ENCODE measurements at regions not wholly inside any gene's neighbourhood (a gene's known extent, or its start where the extent isn't known, plus 50 kb on each side); places are given as distances from the start of the nearest gene placed in this dataset.

DNA sequence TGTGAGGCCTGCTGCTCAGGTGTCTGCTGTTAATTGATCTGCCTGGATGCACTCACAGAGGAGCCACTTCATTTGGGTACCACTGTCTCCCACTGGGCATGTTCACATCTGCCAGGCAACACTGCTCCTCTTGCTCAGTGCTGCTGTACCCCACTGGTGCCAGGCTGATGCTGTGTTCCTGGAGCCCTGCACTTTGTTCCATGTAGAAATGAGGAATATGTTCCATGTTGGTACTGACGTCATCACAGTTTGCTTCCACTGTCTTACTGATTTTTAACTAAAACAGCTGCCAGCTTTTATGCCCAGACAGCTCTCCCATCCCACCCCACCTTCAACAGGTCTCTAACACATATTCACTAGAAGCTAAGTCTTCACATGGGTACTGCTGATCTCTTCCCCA lies 355.7 kb downstream of the LRRC70 start:
- Mint-ChIP-seq H3K4me1 (ENCODE audit: low read depth, unreplicated experiment) (peaks cover 3% of the 10 kb centered on the region), H3K27me3 (ENCODE audit: unreplicated experiment) (peaks cover 2% of the 10 kb centered on the region), H3K36me3 (ENCODE audit: unreplicated experiment) (no peaks in the 10 kb centered on the region), H3K4me3 (ENCODE audit: unreplicated experiment) (no peak overlapping the region), H3K27ac (ENCODE audit: unreplicated experiment) (no peak overlapping the region), H3K9me3 (ENCODE audit: unreplicated experiment) (peaks cover 2% of the 10 kb centered on the region)
- no peak for DNase-seq
- TF ChIP-seq, protein P1, sequence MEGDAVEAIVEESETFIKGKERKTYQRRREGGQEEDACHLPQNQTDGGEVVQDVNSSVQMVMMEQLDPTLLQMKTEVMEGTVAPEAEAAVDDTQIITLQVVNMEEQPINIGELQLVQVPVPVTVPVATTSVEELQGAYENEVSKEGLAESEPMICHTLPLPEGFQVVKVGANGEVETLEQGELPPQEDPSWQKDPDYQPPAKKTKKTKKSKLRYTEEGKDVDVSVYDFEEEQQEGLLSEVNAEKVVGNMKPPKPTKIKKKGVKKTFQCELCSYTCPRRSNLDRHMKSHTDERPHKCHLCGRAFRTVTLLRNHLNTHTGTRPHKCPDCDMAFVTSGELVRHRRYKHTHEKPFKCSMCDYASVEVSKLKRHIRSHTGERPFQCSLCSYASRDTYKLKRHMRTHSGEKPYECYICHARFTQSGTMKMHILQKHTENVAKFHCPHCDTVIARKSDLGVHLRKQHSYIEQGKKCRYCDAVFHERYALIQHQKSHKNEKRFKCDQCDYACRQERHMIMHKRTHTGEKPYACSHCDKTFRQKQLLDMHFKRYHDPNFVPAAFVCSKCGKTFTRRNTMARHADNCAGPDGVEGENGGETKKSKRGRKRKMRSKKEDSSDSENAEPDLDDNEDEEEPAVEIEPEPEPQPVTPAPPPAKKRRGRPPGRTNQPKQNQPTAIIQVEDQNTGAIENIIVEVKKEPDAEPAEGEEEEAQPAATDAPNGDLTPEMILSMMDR (IDR thresholded peaks at IDR 0.05; ENCODE audit: partially characterized antibody, unreplicated experiment): no peak

DNA sequence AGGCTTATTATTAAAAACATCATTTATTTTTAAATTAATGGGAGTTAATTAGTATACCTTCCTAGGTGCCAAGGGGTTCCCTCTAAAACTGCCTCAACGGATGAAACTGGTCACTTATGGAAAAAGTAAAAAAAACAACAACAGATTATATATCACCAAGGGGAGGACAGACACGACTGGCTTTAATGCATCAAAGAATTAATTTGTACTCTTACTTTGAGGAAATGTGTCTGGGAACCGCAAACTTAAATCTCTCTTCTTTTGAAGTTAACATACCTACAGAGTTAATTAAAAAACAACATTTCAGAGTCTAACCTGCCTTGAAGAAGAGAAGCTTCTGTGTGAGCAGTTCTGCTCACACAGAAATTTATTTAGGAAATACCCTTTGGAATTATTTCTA lies 354.6 kb downstream of the LRRC70 start:
- H3K27me3 Mint-ChIP-seq (ENCODE audit: unreplicated experiment): peaks cover 2% of the 10 kb centered on the region
- H3K36me3 Mint-ChIP-seq (ENCODE audit: unreplicated experiment): no peaks in the 10 kb centered on the region
- no peak overlapping the region for H3K27ac Mint-ChIP-seq (ENCODE audit: unreplicated experiment)
- TF ChIP-seq, protein P1 (IDR thresholded peaks at IDR 0.05; ENCODE audit: partially characterized antibody, unreplicated experiment): no peak
- peaks cover 3% of the 10 kb centered on the region for H3K4me1 Mint-ChIP-seq (ENCODE audit: low read depth, unreplicated experiment)
- peaks cover 2% of the 10 kb centered on the region for H3K9me3 Mint-ChIP-seq (ENCODE audit: unreplicated experiment)
- DNase-seq: no peak
- no peak overlapping the region for H3K4me3 Mint-ChIP-seq (ENCODE audit: unreplicated experiment)

DNA sequence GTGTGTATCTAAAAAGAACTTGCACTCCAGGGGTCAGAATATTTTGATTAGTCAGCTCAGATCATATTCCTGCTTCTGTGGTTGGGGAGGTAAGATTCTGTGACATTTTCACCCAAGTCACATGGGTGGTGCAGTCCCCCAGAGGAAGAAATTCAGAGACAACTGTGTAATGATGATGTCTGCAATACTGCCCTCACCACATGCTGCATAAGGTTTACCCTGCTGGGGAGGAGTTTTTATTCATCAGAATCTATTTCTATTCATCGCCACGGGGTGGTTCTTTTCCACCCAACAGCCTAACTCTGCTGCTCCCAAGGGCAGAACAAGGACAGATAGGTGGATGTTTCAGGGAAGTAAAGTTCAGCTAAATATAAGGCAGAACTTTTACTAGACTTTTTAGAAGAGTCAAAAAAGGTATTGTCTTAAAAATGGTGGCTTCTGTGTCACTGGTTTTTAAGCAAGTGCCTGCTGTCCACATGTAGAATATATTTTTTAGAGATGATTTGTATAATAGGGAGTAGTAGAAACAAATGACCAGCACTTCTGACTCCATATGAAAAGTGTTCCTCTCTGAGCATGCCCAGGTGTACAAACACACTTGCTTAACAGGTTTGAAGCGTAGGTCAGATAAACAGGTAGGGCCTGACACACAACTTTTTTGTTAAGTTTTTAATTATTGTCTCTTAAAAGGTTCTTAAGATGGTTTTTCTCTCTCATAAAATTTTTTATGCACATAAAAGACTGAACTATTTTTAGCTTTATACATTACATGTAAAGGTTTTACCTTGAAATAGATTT lies 352.7 kb downstream of the LRRC70 start:
- no peak overlapping the region for H3K27ac Mint-ChIP-seq (ENCODE audit: unreplicated experiment)
- DNase-seq: no peak
- H3K4me3 Mint-ChIP-seq (ENCODE audit: unreplicated experiment): no peak overlapping the region
- TF ChIP-seq, protein P1 (IDR thresholded peaks at IDR 0.05; ENCODE audit: partially characterized antibody, unreplicated experiment): no peak
- peaks cover 2% of the 10 kb centered on the region for H3K27me3 Mint-ChIP-seq (ENCODE audit: unreplicated experiment)
- H3K9me3 Mint-ChIP-seq (ENCODE audit: unreplicated experiment): peaks cover 2% of the 10 kb centered on the region
- peaks cover 3% of the 10 kb centered on the region for H3K4me1 Mint-ChIP-seq (ENCODE audit: low read depth, unreplicated experiment)
- no peaks in the 10 kb centered on the region for H3K36me3 Mint-ChIP-seq (ENCODE audit: unreplicated experiment)

DNA sequence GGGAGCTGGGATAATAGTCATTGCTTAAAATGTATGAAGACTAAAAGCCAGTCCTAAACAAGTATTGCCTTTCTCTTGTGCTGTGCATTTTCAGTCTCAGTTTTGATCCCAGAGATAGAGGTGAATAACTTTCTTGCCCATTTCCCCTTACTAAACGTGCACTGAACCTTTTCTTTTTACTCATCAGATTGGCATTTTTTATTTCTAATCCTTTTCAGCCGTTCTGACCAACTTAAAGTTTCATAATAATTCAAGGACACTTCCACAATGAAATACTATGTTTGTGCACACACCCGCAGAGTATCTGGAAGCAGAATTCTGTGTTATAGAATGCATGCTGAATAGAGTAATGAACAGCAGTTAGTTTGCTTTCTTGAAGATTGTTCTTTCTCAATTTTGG lies 343.6 kb downstream of the LRRC70 start:
- H3K36me3 Mint-ChIP-seq (ENCODE audit: unreplicated experiment): no peaks in the 10 kb centered on the region

DNA sequence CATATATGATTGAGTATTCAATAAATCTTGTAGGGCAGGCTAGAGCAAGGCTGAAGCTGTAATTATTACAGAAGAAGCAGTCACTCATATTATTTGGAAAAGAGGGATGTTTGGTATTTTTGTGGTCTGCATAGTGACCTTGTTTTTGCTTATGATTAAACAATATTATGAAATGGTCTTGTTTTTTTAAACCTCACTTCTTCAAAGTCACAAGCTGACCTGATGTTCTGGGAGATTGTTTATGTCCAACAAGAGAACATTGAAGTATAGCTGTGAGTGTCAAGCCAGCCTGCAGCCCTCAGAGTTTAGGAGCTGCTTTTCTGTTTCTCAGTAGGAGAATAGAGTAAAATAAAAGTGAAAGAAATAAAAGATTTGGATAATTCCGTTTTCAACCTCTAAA lies 342.2 kb downstream of the LRRC70 start:
- Mint-ChIP-seq H3K4me3 (ENCODE audit: unreplicated experiment) (no peak overlapping the region), H3K9me3 (ENCODE audit: unreplicated experiment) (no peaks in the 10 kb centered on the region), H3K36me3 (ENCODE audit: unreplicated experiment) (no peaks in the 10 kb centered on the region), H3K27me3 (ENCODE audit: unreplicated experiment) (peaks cover 3% of the 10 kb centered on the region), H3K27ac (ENCODE audit: unreplicated experiment) (no peak overlapping the region), H3K4me1 (ENCODE audit: low read depth, unreplicated experiment) (no peaks in the 10 kb centered on the region)
- TF ChIP-seq, protein P1 (IDR thresholded peaks at IDR 0.05; ENCODE audit: partially characterized antibody, unreplicated experiment): no peak
- DNase-seq: no peak

More for the DNA sequence above, 343.6 kb downstream of the LRRC70 start:
- peaks cover 3% of the 10 kb centered on the region for H3K27me3 Mint-ChIP-seq (ENCODE audit: unreplicated experiment)
- DNase-seq: no peak
- TF ChIP-seq, protein P1 (IDR thresholded peaks at IDR 0.05; ENCODE audit: partially characterized antibody, unreplicated experiment): no peak
- no peak overlapping the region for H3K27ac Mint-ChIP-seq (ENCODE audit: unreplicated experiment)
- H3K4me3 Mint-ChIP-seq (ENCODE audit: unreplicated experiment): no peak overlapping the region
- no peaks in the 10 kb centered on the region for H3K9me3 Mint-ChIP-seq (ENCODE audit: unreplicated experiment)
- H3K4me1 Mint-ChIP-seq (ENCODE audit: low read depth, unreplicated experiment): no peaks in the 10 kb centered on the region

Data from glutamatergic neuron (in vitro differentiated cells).